ENCODE measurements at regions not wholly inside any gene's neighbourhood (a gene's known extent, or its start where the extent isn't known, plus 50 kb on each side); places are given as distances from the start of the nearest gene placed in this dataset.
"Not testable (repeated sequence)": the region's sequence is repeated elsewhere in the genome, so short reads cannot be mapped to it uniquely, and the experiment has no call there.

DNA sequence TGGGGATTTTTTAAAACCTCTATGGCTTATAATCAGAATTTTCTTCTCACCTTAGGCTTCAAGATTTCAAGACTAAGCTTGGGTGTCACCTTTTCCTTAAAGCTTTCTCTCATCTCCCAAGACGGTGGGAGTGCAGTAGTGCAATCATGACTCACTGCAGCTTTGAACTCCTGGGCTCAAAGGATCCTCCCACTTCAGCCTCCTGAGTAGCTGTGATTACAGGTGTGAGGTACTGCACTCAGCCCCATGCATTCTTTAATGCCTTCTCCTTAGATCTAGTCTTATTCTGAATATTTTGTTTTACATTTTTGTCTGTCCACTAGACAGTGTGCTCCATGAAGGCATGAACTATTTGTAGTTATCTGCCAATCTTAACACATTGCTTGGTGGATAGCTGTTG, 55.7 kb upstream of the FAT3 start:
- DNase-seq, result no peak

- no peak for DNase-seq
Measured at GRCh38 chr11:92167571-92167970, 57.0 kb upstream of the FAT3 start.

GRCh38 chr11:92166335-92166734, 58.3 kb upstream of the FAT3 start:
- no peak for DNase-seq

DNA sequence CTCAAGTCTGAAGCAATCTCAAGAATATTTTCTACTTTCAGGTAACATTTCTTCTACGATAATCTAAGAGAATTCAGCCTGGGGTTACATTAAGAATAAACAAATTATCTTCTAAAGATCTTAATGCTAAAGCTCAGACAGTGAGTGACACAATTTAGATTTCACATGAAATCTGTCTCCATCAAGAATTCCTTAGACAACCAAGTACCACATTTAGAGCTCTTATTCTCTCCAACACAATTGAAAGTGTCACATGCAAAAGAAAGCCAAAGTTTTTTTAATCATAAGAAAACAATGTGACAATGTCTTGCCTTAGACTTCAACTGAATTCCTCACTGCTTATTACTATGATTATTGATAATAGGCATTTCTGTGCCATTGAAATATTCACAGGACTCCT, 60.7 kb upstream of the FAT3 start:
- DNase-seq, result no peak

DNA sequence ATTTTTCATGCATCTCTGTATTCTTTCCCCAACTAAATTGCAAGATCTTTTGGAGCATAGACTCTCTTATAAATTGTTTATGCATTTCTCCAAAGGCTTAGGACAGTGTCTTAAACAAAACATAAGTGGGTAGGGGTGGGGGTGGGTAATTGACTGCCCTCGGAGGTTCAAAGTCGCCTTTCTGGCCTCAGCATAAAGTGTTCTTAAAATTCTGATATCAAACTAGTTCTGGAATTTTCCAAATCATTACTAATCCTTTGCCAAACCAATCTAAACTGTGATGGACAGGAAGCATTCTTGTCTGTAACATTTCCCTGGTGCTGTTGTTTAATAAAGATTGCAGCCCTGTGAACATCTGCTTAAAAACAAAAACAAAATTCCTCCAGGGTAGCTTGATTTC, 61.8 kb upstream of the FAT3 start:
- no peak for DNase-seq

GRCh38 chr11:92159931-92160330, 64.7 kb upstream of the FAT3 start:
- no peak for DNase-seq

DNA sequence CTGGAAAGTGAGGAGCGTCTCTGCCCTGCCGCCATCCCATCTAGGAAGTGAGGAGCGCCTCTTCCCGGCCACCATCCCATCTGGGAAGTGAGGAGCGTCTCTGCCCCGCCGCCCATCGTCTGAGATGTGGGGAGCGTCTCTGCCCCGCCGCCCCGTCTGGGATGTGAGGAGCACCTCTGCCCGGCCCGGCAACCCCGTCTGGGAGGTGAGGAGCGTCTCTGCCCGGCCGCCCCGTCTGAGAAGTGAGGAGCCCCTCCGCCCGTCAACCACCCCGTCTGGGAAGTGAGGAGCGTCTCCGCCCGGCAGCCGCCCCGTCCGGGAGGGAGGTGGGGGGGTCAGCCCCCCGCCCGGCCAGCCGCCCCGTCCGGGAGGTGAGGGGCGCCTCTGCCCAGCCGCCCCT, 67.2 kb upstream of the FAT3 start:
- DNase-seq, result not testable (repeated sequence)

DNA sequence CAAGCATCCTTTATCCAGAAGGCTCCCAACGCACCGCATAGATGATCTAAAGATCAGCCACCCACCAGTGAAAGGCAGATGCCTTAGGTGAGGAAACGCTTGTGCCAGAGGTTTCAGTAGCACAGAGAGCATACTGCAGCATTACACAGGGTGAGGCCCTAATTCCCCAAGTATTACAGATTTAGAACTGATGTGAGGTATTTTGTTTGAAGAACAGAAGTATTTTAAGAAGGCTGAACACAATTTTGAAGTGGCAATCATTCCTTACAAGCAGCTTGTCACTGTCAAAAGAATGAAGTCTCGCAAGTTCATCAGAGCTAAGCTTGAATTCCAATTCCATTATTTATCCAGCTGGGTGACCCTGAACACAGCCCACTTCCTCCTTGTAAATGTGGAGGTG, 70.0 kb upstream of the FAT3 start:
- no peak for DNase-seq

- no peak for DNase-seq
Measured at GRCh38 chr11:92154110-92154509, 70.5 kb upstream of the FAT3 start.

DNA sequence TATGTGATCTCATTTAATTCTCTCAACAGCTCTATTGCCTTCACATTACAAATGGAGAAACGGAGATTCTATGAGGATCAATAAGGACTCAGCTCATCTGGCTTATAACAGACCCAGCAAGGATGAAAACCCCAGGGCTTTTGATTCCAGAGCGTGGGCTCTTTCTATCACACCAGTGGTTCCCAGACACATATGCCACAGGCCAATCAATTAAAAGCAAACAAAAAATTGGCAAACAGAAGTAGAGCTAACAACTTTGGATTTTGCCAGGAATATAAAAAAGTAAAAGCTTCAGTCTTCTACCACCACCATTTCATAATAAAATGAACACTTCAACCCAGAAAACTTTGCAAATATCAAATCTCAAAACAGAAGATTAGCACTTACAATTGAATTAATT, 71.1 kb upstream of the FAT3 start:
- DNase-seq, result no peak

GRCh38 chr11:92152245-92152644, 72.4 kb upstream of the FAT3 start:
- DNase-seq, result no peak

DNA sequence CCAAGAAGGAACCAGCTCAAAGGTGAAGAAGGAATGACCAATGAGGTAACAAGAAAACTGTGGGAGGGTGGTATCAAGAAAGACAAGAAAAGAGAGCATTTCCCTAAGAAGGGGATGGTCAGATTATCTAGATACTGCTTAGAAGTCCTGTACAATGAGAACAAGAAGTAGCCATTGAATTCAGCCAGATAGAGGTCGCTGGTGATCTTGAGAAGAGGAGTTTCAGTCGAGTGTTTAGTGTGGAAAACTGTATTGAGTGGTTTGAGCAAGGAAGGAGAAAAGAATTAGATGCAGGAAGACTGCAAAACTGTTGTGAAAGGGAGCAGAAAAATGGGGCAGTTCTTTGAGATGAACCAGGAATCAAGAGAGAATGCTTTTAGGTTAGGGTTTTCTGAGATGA, 74.6 kb upstream of the FAT3 start:
- no peak for DNase-seq

GRCh38 chr11:92141725-92142124, 82.9 kb upstream of the FAT3 start:
- DNase-seq, result no peak

GRCh38 chr11:92141159-92141558, 83.5 kb upstream of the FAT3 start:
- no peak for DNase-seq

GRCh38 chr11:92140021-92140420, 84.6 kb upstream of the FAT3 start:
- DNase-seq, result no peak

- no peak for DNase-seq
Measured at GRCh38 chr11:92138296-92138695, 86.3 kb upstream of the FAT3 start.

DNA sequence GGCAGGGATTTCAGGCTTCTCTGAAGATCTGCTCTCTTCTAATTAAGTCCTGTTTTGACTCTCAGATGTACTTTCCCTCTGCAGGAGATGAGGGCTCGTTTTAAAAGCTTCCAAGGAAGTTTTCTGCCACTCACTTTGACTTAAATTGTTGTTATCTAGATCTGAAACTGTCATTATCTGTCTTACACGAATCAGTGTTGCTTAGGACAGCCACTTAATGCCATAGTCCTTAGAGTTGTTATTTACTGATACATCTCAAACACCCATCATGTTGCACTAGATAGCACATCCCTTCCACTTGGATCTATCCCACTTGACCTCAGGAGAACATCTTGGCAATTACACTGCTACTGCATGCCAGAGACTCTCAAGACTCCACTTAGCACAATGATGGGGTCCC, 86.9 kb upstream of the FAT3 start:
- DNase-seq, result no peak

- DNase-seq, result no peak
Measured at GRCh38 chr11:92136797-92137196, 87.8 kb upstream of the FAT3 start.

- DNase-seq, result no peak
Measured at GRCh38 chr11:92131289-92131865, 93.2 kb upstream of the FAT3 start.

- DNase-seq, result no peak
Measured at GRCh38 chr11:92130421-92130831, 94.2 kb upstream of the FAT3 start.

- DNase-seq, result no peak
Measured at GRCh38 chr11:92129811-92130210, 94.8 kb upstream of the FAT3 start.

DNA sequence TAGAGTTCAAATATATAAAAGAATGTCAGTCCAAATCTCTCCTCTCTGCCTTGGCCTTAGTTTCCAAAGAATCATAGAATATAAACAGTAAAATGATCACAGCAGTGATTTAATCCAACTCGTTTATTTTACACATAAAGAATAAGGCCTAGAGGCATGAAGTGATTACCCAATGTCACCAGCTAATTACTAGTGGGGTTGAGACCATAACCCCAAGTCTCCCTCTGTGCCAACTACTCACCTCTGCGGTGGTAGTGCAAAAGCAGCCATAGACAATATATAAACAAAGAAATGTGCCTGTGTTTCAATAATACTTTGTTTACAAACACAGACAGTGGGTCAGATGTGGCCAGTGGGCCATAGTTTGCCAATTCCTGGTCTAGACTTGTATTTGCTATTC, 96.6 kb upstream of the FAT3 start:
- DNase-seq, result no peak

GRCh38 chr11:92125321-92125720, 99.3 kb upstream of the FAT3 start:
- DNase-seq, result no peak

DNA sequence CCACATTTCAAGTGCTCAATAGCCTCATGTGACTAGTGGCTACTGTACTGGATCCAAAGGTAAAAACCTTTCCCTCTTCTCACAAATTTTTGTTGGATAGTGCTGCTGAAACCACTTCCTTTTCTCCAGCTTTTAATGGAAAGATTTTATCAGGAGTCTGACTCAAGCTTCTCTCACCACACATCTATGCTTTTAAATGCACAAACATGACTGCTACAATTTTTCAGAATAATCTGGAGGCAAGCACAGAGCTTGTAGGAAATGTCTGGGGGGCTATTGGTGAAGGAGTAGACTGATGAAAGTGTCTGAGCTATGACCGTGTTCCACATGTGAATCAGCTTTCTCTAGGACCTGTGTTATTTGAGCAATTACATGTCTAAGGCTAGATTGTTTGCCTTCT, 101.1 kb upstream of the FAT3 start:
- no peak for DNase-seq

GRCh38 chr11:92122561-92122960, 102.1 kb upstream of the FAT3 start:
- DNase-seq, result no peak

DNA sequence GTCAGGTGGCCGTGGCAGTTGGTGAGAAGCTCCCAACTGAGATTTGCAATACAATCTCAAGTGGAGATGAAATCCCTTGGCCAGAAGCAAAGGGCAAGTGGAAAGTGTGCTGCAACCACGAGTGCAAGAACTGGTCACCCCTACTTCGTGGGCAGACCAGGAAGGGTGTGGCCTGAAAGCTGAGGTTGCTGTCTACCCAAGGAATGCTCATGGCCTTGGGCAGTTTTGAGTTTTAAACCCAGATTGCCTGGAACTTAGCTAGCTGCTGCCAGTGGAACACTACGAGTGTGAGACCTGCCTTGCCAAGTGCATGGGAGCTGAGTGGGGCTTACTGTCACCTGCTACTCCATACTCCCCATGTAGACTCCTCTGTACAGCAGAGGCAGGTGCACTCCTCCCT, 113.3 kb upstream of the FAT3 start:
- no peak for DNase-seq
